CD4-positive, alpha-beta T cell treated with Interleukin-4 for 1 hour (primary cell): ENCODE measurements at regions not wholly inside any gene's neighbourhood (a gene's known extent, or its start where the extent isn't known, plus 50 kb on each side); places are given as distances from the start of the nearest gene placed in this dataset.

ENCODE experiments used
- DNase-seq, 2 donors: peaks; one replicate each; pipeline ENCODE4 v3.0.0-alpha.2; 2020 to 2022

DNA sequence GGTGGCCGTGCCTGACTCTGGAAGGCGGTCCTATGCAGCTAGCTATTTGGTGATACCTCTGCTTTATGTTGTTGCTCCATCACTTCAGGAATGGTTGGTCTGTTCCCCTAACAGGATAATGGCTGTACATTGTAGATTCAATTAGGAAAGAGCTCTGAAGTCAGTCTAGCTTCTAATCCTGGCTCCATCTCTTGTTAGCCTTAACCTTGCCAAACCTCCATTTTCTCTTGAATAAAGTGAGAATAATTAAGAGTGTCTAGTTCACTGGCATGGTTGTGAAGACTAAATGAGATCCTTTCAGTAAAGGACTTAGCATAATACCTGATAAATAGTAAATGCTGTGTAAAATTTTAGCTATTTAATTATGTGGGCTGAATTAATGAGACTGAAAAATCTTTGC is 262.5 kb upstream of the ARHGAP20 start:
- no peak for DNase-seq

GRCh38 chr11:110973401-110973980 is 261.3 kb upstream of the ARHGAP20 start:
- no peak for DNase-seq

- DNase-seq: peak in 1 of 2 donors; percentile 49
These were observed 260.4 kb upstream of the ARHGAP20 start for GRCh38 chr11:110972640-110973039.

DNA sequence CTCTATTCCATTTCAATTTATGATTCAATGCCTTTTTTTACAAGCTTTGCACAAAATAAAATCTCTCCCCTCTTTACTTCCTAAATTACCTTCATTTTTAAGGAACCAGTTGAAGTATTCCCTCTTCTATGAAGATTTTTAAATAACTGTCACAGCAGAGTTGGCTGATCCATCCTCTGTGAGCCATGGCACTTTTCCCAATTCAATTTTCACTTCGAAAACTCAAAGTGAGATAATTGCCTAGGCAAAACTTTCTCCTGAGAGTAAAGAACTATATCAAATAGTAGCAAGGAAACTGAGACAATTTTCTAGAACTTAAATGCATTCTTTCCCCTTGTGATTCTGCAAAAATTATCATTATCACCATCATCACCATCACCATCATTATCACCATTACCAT is 259.9 kb upstream of the ARHGAP20 start:
- no peak for DNase-seq

DNA sequence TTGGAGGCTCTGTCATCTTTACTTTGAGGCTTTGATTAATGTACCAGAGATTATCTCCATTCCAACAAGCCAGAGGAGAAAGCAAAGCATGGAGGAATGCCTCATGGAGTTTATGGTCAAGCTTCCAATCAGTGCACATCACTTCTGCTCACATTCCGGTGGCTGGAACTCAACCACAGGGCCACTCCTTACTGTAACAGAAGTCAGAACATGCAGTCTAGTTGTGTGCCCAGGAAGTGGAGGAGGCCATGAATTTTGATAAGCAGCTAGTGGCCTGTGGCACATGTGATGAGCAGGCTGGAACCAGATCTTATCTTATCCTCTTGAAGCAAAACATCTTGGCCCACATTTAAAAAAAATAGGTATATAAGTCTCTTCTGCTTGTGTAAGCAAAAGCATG is 258.9 kb upstream of the ARHGAP20 start:
- no peak for DNase-seq

GRCh38 chr11:110968348-110969062 is 256.3 kb upstream of the ARHGAP20 start:
- no peak for DNase-seq

GRCh38 chr11:110966131-110966530 is 253.9 kb upstream of the ARHGAP20 start:
- DNase-seq: no peak

- no peak for DNase-seq
These were observed 250.7 kb upstream of the ARHGAP20 start for GRCh38 chr11:110962921-110963320.

GRCh38 chr11:110960167-110960566 is 247.9 kb upstream of the ARHGAP20 start:
- DNase-seq: no peak

DNA sequence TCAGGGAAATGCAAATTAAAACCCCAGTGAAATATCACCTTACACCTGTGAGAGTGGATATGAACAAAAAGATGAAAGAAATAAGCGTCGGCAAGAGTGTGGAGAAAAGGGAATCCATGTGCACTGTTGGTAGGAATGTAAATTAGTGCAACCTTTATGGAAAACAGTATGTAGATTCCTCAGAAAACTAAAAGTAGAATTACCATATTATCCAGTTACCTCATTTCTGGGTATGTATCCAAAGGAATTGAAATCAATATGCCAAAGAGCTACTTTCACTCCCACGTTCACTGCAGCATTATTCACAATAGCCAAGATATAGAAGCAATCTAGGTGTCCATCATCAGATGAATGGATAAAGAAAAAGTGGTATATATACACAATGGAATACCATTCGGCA is 246.0 kb upstream of the ARHGAP20 start:
- DNase-seq: no peak

DNA sequence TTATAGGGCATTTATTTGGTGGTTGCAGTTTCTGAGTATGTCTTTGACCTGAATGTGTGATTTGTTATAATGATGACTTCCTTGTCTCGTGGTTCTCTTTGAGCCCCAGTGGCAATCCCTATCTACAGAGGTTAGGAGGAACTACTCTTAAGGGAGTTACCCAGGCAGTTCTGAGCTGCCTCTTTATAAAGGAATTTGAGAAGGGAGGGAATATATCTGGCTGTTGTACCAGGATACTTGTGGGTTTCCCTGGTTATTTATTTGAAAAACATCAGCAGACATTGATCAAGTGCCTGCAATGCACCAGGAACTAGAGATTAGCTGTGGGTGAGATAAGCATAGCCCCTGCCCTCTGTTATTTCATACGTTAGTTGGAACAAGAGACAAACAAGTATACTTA is 243.5 kb upstream of the ARHGAP20 start:
- DNase-seq: no peak

GRCh38 chr11:110951950-110952503 is 239.8 kb upstream of the ARHGAP20 start:
- DNase-seq: no peak

DNA sequence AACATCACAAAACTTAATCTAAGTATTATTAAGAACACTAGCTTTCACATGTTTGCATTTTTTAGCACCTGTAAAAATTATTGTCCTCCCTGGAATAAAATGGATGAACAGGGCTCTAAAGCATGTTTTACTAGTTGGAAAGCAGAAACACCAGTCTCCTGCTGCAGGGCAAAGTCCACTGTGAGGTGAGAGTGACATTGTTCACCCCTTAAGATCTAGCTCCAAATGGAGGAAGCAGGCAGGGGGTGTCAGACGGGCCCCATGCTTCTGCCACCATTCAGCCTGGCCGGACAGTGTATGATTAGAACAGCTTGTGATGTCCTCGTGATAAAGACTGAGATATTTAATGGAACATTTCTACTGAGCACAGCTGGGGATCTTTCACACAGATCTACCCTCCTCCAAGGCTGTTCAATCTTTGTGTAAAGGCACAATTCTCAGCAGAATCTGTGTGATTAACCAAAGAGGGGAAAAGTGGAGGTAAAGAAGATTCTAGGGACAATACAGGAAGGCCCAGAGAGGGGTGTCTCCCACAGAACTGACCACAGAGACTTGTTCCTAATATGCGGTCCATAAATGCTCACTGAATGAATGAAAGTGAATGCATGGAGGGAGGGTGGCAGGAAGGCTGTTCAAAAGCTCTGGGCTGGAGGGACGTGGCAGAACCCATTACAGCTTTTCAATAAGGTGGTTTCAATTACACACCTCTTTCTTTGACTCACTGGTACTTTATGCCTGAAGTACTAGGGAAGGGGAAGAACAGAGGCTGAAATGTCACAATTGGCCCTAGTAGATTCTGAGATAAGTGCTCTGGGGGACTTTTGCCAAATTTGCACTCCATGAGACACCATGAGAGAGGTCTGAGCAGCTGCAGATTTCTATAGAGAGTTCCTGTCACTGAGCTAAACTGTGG is 239.1 kb upstream of the ARHGAP20 start:
- DNase-seq: no peak

- DNase-seq: no peak
These were observed 235.9 kb upstream of the ARHGAP20 start for GRCh38 chr11:110948112-110948511.

- DNase-seq: no peak
These were observed 234.9 kb upstream of the ARHGAP20 start for GRCh38 chr11:110947096-110947495.

GRCh38 chr11:110939471-110939870 is 227.2 kb upstream of the ARHGAP20 start:
- DNase-seq: no peak

DNA sequence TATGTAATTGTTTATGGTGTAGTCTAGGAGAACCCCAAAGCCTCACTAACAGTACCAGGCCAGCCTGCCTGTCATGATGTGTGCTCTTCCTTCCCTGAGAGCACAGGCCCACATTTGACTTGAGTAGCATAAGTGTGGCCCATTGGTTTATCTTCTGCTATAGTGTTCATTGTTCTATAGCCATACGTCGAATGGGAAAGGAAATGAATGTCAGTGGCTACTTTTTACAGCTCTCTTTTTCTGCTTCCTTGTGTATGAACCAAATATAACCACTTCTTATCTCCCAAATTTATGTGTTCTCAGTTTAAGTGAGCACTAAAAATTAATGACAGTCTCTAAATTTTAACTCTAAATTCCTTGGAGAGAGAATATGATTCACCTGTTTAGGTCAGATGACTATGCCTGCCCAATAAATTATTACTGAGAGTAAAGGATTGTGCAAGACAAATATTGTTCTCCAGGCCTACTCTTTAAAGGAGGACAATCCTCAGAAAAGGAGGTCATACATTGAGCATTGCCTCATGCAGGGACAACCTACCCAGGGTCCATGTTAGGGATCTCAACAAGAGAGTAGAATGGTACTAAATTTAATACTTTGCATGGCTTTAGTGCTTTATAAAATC is 222.9 kb upstream of the ARHGAP20 start:
- no peak for DNase-seq

GRCh38 chr11:110929129-110929528 is 216.9 kb upstream of the ARHGAP20 start:
- DNase-seq: no peak

- no peak for DNase-seq
These were observed 216.2 kb upstream of the ARHGAP20 start for GRCh38 chr11:110928391-110928790.

- DNase-seq: no peak
These were observed 209.7 kb upstream of the ARHGAP20 start for GRCh38 chr11:110921742-110922521.

GRCh38 chr11:110919241-110919922 is 207.1 kb upstream of the ARHGAP20 start:
- no peak for DNase-seq

- DNase-seq: no peak
These were observed 206.1 kb upstream of the ARHGAP20 start for GRCh38 chr11:110918351-110918750.
